ENCODE measurements at regions not wholly inside any gene's neighbourhood (a gene's known extent, or its start where the extent isn't known, plus 50 kb on each side); places are given as distances from the start of the nearest gene placed in this dataset.

DNA sequence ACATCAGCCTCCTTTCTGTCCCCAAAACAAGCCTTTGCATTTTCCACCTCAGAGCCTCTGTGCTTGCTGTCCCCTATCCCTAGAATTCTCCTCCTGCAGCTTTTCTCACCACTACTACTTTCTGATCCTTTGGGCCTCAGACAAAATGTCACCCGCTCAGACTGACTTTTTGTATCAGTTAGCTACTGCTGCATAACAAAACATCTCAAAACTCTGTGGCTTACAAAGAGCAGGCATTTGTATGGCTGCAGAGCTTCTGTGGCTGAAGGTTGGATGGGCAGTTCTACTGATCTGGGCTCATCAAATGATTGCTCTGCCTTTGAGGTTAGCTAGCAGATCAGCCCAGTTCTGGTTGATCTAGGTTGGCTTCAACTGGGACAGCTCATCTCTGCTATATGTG, 248.7 kb downstream of the MN1 start:
- no peak for TF ChIP-seq MYC (IDR thresholded peaks at IDR 0.05; ENCODE audit: low read depth, low read length)
- TF ChIP-seq, protein P1, sequence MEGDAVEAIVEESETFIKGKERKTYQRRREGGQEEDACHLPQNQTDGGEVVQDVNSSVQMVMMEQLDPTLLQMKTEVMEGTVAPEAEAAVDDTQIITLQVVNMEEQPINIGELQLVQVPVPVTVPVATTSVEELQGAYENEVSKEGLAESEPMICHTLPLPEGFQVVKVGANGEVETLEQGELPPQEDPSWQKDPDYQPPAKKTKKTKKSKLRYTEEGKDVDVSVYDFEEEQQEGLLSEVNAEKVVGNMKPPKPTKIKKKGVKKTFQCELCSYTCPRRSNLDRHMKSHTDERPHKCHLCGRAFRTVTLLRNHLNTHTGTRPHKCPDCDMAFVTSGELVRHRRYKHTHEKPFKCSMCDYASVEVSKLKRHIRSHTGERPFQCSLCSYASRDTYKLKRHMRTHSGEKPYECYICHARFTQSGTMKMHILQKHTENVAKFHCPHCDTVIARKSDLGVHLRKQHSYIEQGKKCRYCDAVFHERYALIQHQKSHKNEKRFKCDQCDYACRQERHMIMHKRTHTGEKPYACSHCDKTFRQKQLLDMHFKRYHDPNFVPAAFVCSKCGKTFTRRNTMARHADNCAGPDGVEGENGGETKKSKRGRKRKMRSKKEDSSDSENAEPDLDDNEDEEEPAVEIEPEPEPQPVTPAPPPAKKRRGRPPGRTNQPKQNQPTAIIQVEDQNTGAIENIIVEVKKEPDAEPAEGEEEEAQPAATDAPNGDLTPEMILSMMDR (IDR thresholded peaks at IDR 0.05; ENCODE audit: low read depth, low read length) = no peak

All from NB4 (cell line).